Adrenal gland (tissue), 5 donors: ENCODE measurements at regions not wholly inside any gene's neighbourhood (a gene's known extent, or its start where the extent isn't known, plus 50 kb on each side); places are given as distances from the start of the nearest gene placed in this dataset.

Experiments
- CTCF ChIP-seq, 6 experiments: fragments of 450-650 bp in 4 of 6; fragments of 200-600 bp in 2 of 6; sonication (generic) in 1 of 6; IDR thresholded peaks; 1 replicate in 5 of 6; 2 replicates in 1 of 6; pipeline versions ENCODE4 v1.5.1 to v1.8.0; 2016 to 2021; ENCODE audit warnings: antibody characterized with exemption in 6 of 6, mild to moderate bottlenecking in 2 of 6, moderate library complexity in 1 of 6
- POLR2A ChIP-seq, 2 donors: fragments of 450-650 bp; IDR thresholded peaks; one replicate each; pipeline ENCODE4 v1.6.1; 2017; ENCODE audit warnings: antibody characterized with exemption in 2 of 2, mild to moderate bottlenecking in 2 of 2, moderate library complexity in 1 of 2
- donor health status: DM: no; HTN: no; CAD: no.

- TF ChIP-seq CTCF (IDR thresholded peaks at IDR 0.05): no peak
- TF ChIP-seq POLR2A (IDR thresholded peaks at IDR 0.05): no peak
These were observed 55.6 kb upstream of the PCBD1 start for GRCh38 chr10:70943841-70944466.
